ENCODE measurements at regions not wholly inside any gene's neighbourhood (a gene's known extent, or its start where the extent isn't known, plus 50 kb on each side); places are given as distances from the start of the nearest gene placed in this dataset.
"Not testable (repeated sequence)": the region's sequence is repeated elsewhere in the genome, so short reads cannot be mapped to it uniquely, and the experiment has no call there.

GRCh38 chr13:89343165-89343564 lies 1672.0 kb downstream of the SLITRK5 start:
- Mint-ChIP-seq H3K36me3 (no peaks in the 10 kb centered on the region), H3K4me1 (no peaks in the 10 kb centered on the region), H3K27ac (no peak overlapping the region), H3K4me3 (no peak overlapping the region), H3K9me3 (peaks cover 0 to 10% (median 0%) of the 10 kb centered on the region in 9 donors), H3K27me3 (no peaks in the 10 kb centered on the region)
- no peak for DNase-seq
- POLR2A ChIA-PET, result no interaction called here
- no peak for ATAC-seq

- DNase-seq, result no peak
- Mint-ChIP-seq H3K27ac (no peak overlapping the region), H3K27me3 (no peaks in the 10 kb centered on the region), H3K4me1 (no peaks in the 10 kb centered on the region), H3K36me3 (no peaks in the 10 kb centered on the region), H3K9me3 (peaks cover 0 to 20% (median 2%) of the 10 kb centered on the region in 9 donors), H3K4me3 (no peak overlapping the region)
- POLR2A ChIA-PET, result no interaction called here
- no peak for ATAC-seq
Observed at GRCh38 chr13:89352384-89352783, 1681.2 kb downstream of the SLITRK5 start.

GRCh38 chr13:89361909-89362308 lies 1690.7 kb downstream of the SLITRK5 start:
- Mint-ChIP-seq H3K36me3 (no peaks in the 10 kb centered on the region), H3K27ac (no peak overlapping the region), H3K27me3 (no peaks in the 10 kb centered on the region), H3K9me3 (peaks cover 0 to 34% (median 4%) of the 10 kb centered on the region in 9 donors), H3K4me3 (no peak overlapping the region), H3K4me1 (no peaks in the 10 kb centered on the region)
- DNase-seq (no peak), ATAC-seq (no peak)
- POLR2A ChIA-PET, result no interaction called here

GRCh38 chr13:89363144-89363543 lies 1692.0 kb downstream of the SLITRK5 start:
- ATAC-seq (no peak), DNase-seq (peak in 1 of 10 donors; percentile 0)
- H3K4me3 Mint-ChIP-seq, result no peak overlapping the region
- no peaks in the 10 kb centered on the region for H3K36me3 Mint-ChIP-seq
- H3K27me3 Mint-ChIP-seq, result no peaks in the 10 kb centered on the region
- H3K4me1 Mint-ChIP-seq, result no peaks in the 10 kb centered on the region
- no peak overlapping the region for H3K27ac Mint-ChIP-seq
- POLR2A ChIA-PET, result no interaction called here
- peaks cover 0 to 23% (median 3%) of the 10 kb centered on the region in 9 donors for H3K9me3 Mint-ChIP-seq

- ATAC-seq (no peak), DNase-seq (no peak)
- Mint-ChIP-seq H3K27me3 (no peaks in the 10 kb centered on the region), H3K4me1 (no peaks in the 10 kb centered on the region), H3K36me3 (no peaks in the 10 kb centered on the region), H3K9me3 (peaks cover 0 to 32% (median 2%) of the 10 kb centered on the region in 9 donors), H3K4me3 (no peak overlapping the region), H3K27ac (no peak overlapping the region)
- POLR2A ChIA-PET, result no interaction called here
Observed at GRCh38 chr13:89372193-89372592, 1701.0 kb downstream of the SLITRK5 start.

GRCh38 chr13:89375839-89376238 lies 1704.7 kb downstream of the SLITRK5 start:
- ATAC-seq, result no peak
- POLR2A ChIA-PET, result no interaction called here
- H3K27ac Mint-ChIP-seq, result no peak overlapping the region

GRCh38 chr13:89380101-89380500 lies 1708.9 kb downstream of the SLITRK5 start:
- no peaks in the 10 kb centered on the region for H3K36me3 Mint-ChIP-seq
- no peak for ATAC-seq
- H3K27me3 Mint-ChIP-seq, result no peaks in the 10 kb centered on the region
- H3K4me3 Mint-ChIP-seq, result no peak overlapping the region
- POLR2A ChIA-PET, result no interaction called here
- H3K4me1 Mint-ChIP-seq, result no peaks in the 10 kb centered on the region
- H3K27ac Mint-ChIP-seq, result no peak overlapping the region
- DNase-seq, result no peak
- H3K9me3 Mint-ChIP-seq, result peaks cover 0 to 22% (median 9%) of the 10 kb centered on the region in 9 donors

More at GRCh38 chr13:89375839-89376238, 1704.7 kb downstream of the SLITRK5 start:
- Mint-ChIP-seq H3K4me3 (no peak overlapping the region), H3K27me3 (no peaks in the 10 kb centered on the region), H3K9me3 (peaks cover 0 to 35% (median 8%) of the 10 kb centered on the region in 9 donors), H3K36me3 (no peaks in the 10 kb centered on the region), H3K4me1 (no peaks in the 10 kb centered on the region)
- DNase-seq, result no peak

- POLR2A ChIA-PET, result no interaction called here
- peaks cover 0 to 1% (median 0%) of the 10 kb centered on the region in 5 donors for H3K27me3 Mint-ChIP-seq
- DNase-seq (no peak), ATAC-seq (no peak)
- H3K27ac Mint-ChIP-seq, result no peak overlapping the region
- peaks cover 0 to 28% (median 8%) of the 10 kb centered on the region in 9 donors for H3K9me3 Mint-ChIP-seq
- H3K4me1 Mint-ChIP-seq, result no peaks in the 10 kb centered on the region
- H3K36me3 Mint-ChIP-seq, result no peaks in the 10 kb centered on the region
- no peak overlapping the region for H3K4me3 Mint-ChIP-seq
Observed at GRCh38 chr13:89382981-89383380, 1711.8 kb downstream of the SLITRK5 start.

GRCh38 chr13:89383891-89384290 lies 1712.7 kb downstream of the SLITRK5 start:
- no peak for DNase-seq
- H3K36me3 Mint-ChIP-seq, result no peaks in the 10 kb centered on the region

GRCh38 chr13:89393758-89394304 lies 1722.7 kb downstream of the SLITRK5 start:
- POLR2A ChIA-PET, result no interaction called here
- Mint-ChIP-seq H3K27me3 (no peaks in the 10 kb centered on the region), H3K36me3 (no peaks in the 10 kb centered on the region), H3K9me3 (peaks cover 0 to 10% (median 3%) of the 10 kb centered on the region in 9 donors), H3K4me1 (no peaks in the 10 kb centered on the region), H3K27ac (no peak overlapping the region), H3K4me3 (no peak overlapping the region)
- ATAC-seq (no peak), DNase-seq (no peak)

More at GRCh38 chr13:89383891-89384290, 1712.7 kb downstream of the SLITRK5 start:
- ATAC-seq, result no peak
- no peak overlapping the region for H3K27ac Mint-ChIP-seq
- POLR2A ChIA-PET, result no interaction called here
- peaks cover 0 to 26% (median 8%) of the 10 kb centered on the region in 9 donors for H3K9me3 Mint-ChIP-seq
- H3K4me1 Mint-ChIP-seq, result no peaks in the 10 kb centered on the region
- H3K4me3 Mint-ChIP-seq, result no peak overlapping the region
- peaks cover 0 to 1% (median 0%) of the 10 kb centered on the region in 5 donors for H3K27me3 Mint-ChIP-seq

- no peak overlapping the region for H3K27ac Mint-ChIP-seq
- H3K27me3 Mint-ChIP-seq, result no peaks in the 10 kb centered on the region
- H3K9me3 Mint-ChIP-seq, result peaks cover 0 to 24% (median 7%) of the 10 kb centered on the region in 9 donors
- POLR2A ChIA-PET, result no interaction called here
- no peaks in the 10 kb centered on the region for H3K36me3 Mint-ChIP-seq
- DNase-seq, result no peak
- ATAC-seq, result no peak
- no peak overlapping the region for H3K4me3 Mint-ChIP-seq
- H3K4me1 Mint-ChIP-seq, result no peaks in the 10 kb centered on the region
Observed at GRCh38 chr13:89401264-89401675, 1730.1 kb downstream of the SLITRK5 start.

GRCh38 chr13:89402211-89402610 lies 1731.0 kb downstream of the SLITRK5 start:
- Mint-ChIP-seq H3K4me1 (no peaks in the 10 kb centered on the region), H3K27me3 (no peaks in the 10 kb centered on the region), H3K4me3 (no peak overlapping the region), H3K9me3 (peaks cover 0 to 22% (median 7%) of the 10 kb centered on the region in 9 donors), H3K27ac (no peak overlapping the region), H3K36me3 (no peaks in the 10 kb centered on the region)
- POLR2A ChIA-PET, result no interaction called here
- DNase-seq, result no peak
- ATAC-seq, result no peak

- H3K27ac Mint-ChIP-seq, POLR2A ChIA-PET, H3K27me3 Mint-ChIP-seq, ATAC-seq, DNase-seq, H3K36me3 Mint-ChIP-seq, H3K4me1 Mint-ChIP-seq, H3K4me3 Mint-ChIP-seq: not testable (repeated sequence)
- H3K9me3 Mint-ChIP-seq, result peaks cover 0 to 19% (median 9%) of the 10 kb centered on the region in 9 donors
Observed at GRCh38 chr13:89406096-89406495, 1734.9 kb downstream of the SLITRK5 start.

- H3K27ac Mint-ChIP-seq, result no peak overlapping the region
- H3K27me3 Mint-ChIP-seq, result no peaks in the 10 kb centered on the region
- H3K4me1 Mint-ChIP-seq, result peaks cover 0 to 1% (median 0%) of the 10 kb centered on the region in 4 donors
- POLR2A ChIA-PET, result no interaction called here
- no peaks in the 10 kb centered on the region for H3K36me3 Mint-ChIP-seq
- DNase-seq (no peak), ATAC-seq (no peak)
- H3K9me3 Mint-ChIP-seq, result peaks cover 0 to 16% (median 3%) of the 10 kb centered on the region in 9 donors
- no peak overlapping the region for H3K4me3 Mint-ChIP-seq
Observed at GRCh38 chr13:89407357-89407756, 1736.2 kb downstream of the SLITRK5 start.

Measured in naive thymus-derived CD8-positive, alpha-beta T cell (primary cell).